PC-9 (cell line): ENCODE measurements at regions not wholly inside any gene's neighbourhood (a gene's known extent, or its start where the extent isn't known, plus 50 kb on each side); places are given as distances from the start of the nearest gene placed in this dataset.

Source experiments
- EZH2 ChIP-seq: fragments of 200-600 bp; sonication (generic); IDR thresholded peaks from 2 replicates; pipeline ENCODE4 v1.8.0; 2017; ENCODE audit warnings: antibody characterized with exemption, low read depth
- TF ChIP-seq, protein P1 (sequence below): fragments of 200-600 bp; sonication (generic); conservative IDR thresholded peaks from 2 replicates; pipeline ENCODE4 v1.6.1; 2017; ENCODE audit warnings: mixed run types, antibody characterized with exemption, mild to moderate bottlenecking, moderate library complexity

DNA sequence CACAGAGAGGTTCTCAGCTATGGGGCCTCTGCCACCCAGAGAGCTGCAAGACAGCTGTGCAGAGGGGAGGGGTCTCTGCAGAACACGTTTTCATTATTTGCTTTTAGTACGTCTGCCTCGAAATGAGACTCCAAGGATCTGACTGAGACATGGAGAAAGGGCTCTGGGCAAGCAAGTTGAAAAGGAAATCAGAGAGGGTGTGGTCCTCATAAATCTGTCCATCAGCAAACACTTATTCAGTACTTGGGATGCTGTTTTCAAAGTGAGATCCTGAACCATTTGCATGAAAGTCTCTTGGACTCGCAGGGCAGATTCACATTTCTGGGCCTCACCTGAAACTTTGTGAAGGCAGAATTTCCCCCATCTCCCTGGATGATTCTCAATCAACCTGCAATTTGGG, 197.4 kb upstream of the GALNT2 start:
- TF ChIP-seq, protein P1, sequence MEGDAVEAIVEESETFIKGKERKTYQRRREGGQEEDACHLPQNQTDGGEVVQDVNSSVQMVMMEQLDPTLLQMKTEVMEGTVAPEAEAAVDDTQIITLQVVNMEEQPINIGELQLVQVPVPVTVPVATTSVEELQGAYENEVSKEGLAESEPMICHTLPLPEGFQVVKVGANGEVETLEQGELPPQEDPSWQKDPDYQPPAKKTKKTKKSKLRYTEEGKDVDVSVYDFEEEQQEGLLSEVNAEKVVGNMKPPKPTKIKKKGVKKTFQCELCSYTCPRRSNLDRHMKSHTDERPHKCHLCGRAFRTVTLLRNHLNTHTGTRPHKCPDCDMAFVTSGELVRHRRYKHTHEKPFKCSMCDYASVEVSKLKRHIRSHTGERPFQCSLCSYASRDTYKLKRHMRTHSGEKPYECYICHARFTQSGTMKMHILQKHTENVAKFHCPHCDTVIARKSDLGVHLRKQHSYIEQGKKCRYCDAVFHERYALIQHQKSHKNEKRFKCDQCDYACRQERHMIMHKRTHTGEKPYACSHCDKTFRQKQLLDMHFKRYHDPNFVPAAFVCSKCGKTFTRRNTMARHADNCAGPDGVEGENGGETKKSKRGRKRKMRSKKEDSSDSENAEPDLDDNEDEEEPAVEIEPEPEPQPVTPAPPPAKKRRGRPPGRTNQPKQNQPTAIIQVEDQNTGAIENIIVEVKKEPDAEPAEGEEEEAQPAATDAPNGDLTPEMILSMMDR, result no peak
- TF ChIP-seq EZH2, result no peak
